ENCODE measurements at regions not wholly inside any gene's neighbourhood (a gene's known extent, or its start where the extent isn't known, plus 50 kb on each side); places are given as distances from the start of the nearest gene placed in this dataset.
"Not testable (repeated sequence)": the region's sequence is repeated elsewhere in the genome, so short reads cannot be mapped to it uniquely, and the experiment has no call there.

GRCh38 chr3:77726517-77726916 lies 686.6 kb downstream of the ROBO2 start:
- H3K4me1 ChIP-seq (ENCODE audit: insufficient read depth, poor library complexity, severe bottlenecking), result no peaks in the 10 kb centered on the region
- no peaks in the 10 kb centered on the region for H3K9me3 ChIP-seq (ENCODE audit: severe bottlenecking)
- no peak overlapping the region for H3K27ac ChIP-seq (ENCODE audit: poor library complexity, severe bottlenecking)
- no peaks in the 10 kb centered on the region for H3K36me3 ChIP-seq (ENCODE audit: low read depth)
- H3K4me3 ChIP-seq (ENCODE audit: severe bottlenecking), result no peak overlapping the region
- H3K27me3 ChIP-seq (ENCODE audit: insufficient read depth, poor library complexity, severe bottlenecking), result no peaks in the 10 kb centered on the region
- ATAC-seq (ENCODE audit: low read depth), result no peak
- TF ChIP-seq CTCF (IDR thresholded peaks at IDR 0.05; ENCODE audit: poor library complexity, severe bottlenecking), result no peak
- DNase-seq (ENCODE audit: low spot score), result no peak

- H3K4me3 ChIP-seq (ENCODE audit: severe bottlenecking), result no peak overlapping the region
- DNase-seq (ENCODE audit: low spot score) (no peak), ATAC-seq (ENCODE audit: low read depth) (no peak)
- H3K27ac ChIP-seq (ENCODE audit: poor library complexity, severe bottlenecking), result no peak overlapping the region
- no peak for TF ChIP-seq CTCF (IDR thresholded peaks at IDR 0.05; ENCODE audit: poor library complexity, severe bottlenecking)
- H3K36me3 ChIP-seq (ENCODE audit: low read depth), result no peaks in the 10 kb centered on the region
- H3K9me3 ChIP-seq (ENCODE audit: severe bottlenecking), result no peaks in the 10 kb centered on the region
- H3K27me3 ChIP-seq (ENCODE audit: insufficient read depth, poor library complexity, severe bottlenecking), result no peaks in the 10 kb centered on the region
- no peaks in the 10 kb centered on the region for H3K4me1 ChIP-seq (ENCODE audit: insufficient read depth, poor library complexity, severe bottlenecking)
These were observed 706.1 kb downstream of the ROBO2 start for GRCh38 chr3:77746048-77746447.

GRCh38 chr3:77746892-77747291 lies 707.0 kb downstream of the ROBO2 start:
- Histone ChIP-seq H3K4me1 (ENCODE audit: insufficient read depth, poor library complexity, severe bottlenecking) (no peaks in the 10 kb centered on the region), H3K9me3 (ENCODE audit: severe bottlenecking) (no peaks in the 10 kb centered on the region), H3K27ac (ENCODE audit: poor library complexity, severe bottlenecking) (no peak overlapping the region), H3K4me3 (ENCODE audit: severe bottlenecking) (no peak overlapping the region), H3K27me3 (ENCODE audit: insufficient read depth, poor library complexity, severe bottlenecking) (no peaks in the 10 kb centered on the region), H3K36me3 (ENCODE audit: low read depth) (no peaks in the 10 kb centered on the region)
- TF ChIP-seq CTCF (IDR thresholded peaks at IDR 0.05; ENCODE audit: poor library complexity, severe bottlenecking), result no peak
- no peak for DNase-seq (ENCODE audit: low spot score)
- no peak for ATAC-seq (ENCODE audit: low read depth)

- not testable (repeated sequence) for H3K4me3 ChIP-seq (ENCODE audit: severe bottlenecking); DNase-seq (ENCODE audit: low spot score); ATAC-seq (ENCODE audit: low read depth); H3K9me3 ChIP-seq (ENCODE audit: severe bottlenecking); H3K27me3 ChIP-seq (ENCODE audit: insufficient read depth, poor library complexity, severe bottlenecking); H3K4me1 ChIP-seq (ENCODE audit: insufficient read depth, poor library complexity, severe bottlenecking); H3K36me3 ChIP-seq (ENCODE audit: low read depth); H3K27ac ChIP-seq (ENCODE audit: poor library complexity, severe bottlenecking)
These were observed 716.6 kb downstream of the ROBO2 start for GRCh38 chr3:77756397-77756975.

GRCh38 chr3:77772459-77772858 lies 732.6 kb downstream of the ROBO2 start:
- H3K4me3 ChIP-seq (ENCODE audit: severe bottlenecking), result no peak overlapping the region
- no peak for TF ChIP-seq CTCF (IDR thresholded peaks at IDR 0.05; ENCODE audit: poor library complexity, severe bottlenecking)
- no peaks in the 10 kb centered on the region for H3K27me3 ChIP-seq (ENCODE audit: insufficient read depth, poor library complexity, severe bottlenecking)
- ATAC-seq (ENCODE audit: low read depth) (no peak; the same call in 2 of the 3 replicates), DNase-seq (ENCODE audit: low spot score) (no peak)
- no peaks in the 10 kb centered on the region for H3K36me3 ChIP-seq (ENCODE audit: low read depth)
- no peaks in the 10 kb centered on the region for H3K9me3 ChIP-seq (ENCODE audit: severe bottlenecking)
- H3K27ac ChIP-seq (ENCODE audit: poor library complexity, severe bottlenecking), result no peak overlapping the region
- no peaks in the 10 kb centered on the region for H3K4me1 ChIP-seq (ENCODE audit: insufficient read depth, poor library complexity, severe bottlenecking)
